ENCODE measurements at regions not wholly inside any gene's neighbourhood (a gene's known extent, or its start where the extent isn't known, plus 50 kb on each side); places are given as distances from the start of the nearest gene placed in this dataset.

GRCh38 chr10:108399465-108399864, 1235.0 kb upstream of the SORCS1 start:
- Mint-ChIP-seq H3K9me3 (no peaks in the 10 kb centered on the region), H3K4me1 (no peaks in the 10 kb centered on the region), H3K27me3 (ENCODE audit: low read depth) (no peaks in the 10 kb centered on the region), H3K36me3 (ENCODE audit: low read depth) (no peaks in the 10 kb centered on the region), H3K4me3 (no peak overlapping the region), H3K27ac (ENCODE audit: unreplicated experiment) (no peak overlapping the region)
- TF ChIP-seq CTCF (conservative IDR thresholded peaks at IDR 0.05) = no peak
- DNase-seq (ENCODE audit: low read depth, low spot score) = no peak

GRCh38 chr10:108393089-108393488, 1228.6 kb upstream of the SORCS1 start:
- peaks cover 2% of the 10 kb centered on the region for H3K9me3 Mint-ChIP-seq
- TF ChIP-seq CTCF (conservative IDR thresholded peaks at IDR 0.05) = no peak
- H3K4me1 Mint-ChIP-seq = peaks cover 5% of the 10 kb centered on the region
- no peaks in the 10 kb centered on the region for H3K27me3 Mint-ChIP-seq (ENCODE audit: low read depth)
- H3K4me3 Mint-ChIP-seq = no peak overlapping the region
- no peak for DNase-seq (ENCODE audit: low read depth, low spot score)
- H3K27ac Mint-ChIP-seq (ENCODE audit: unreplicated experiment) = no peak overlapping the region
- no peaks in the 10 kb centered on the region for H3K36me3 Mint-ChIP-seq (ENCODE audit: low read depth)

GRCh38 chr10:108392286-108392685, 1227.8 kb upstream of the SORCS1 start:
- Mint-ChIP-seq H3K9me3 (peaks cover 2% of the 10 kb centered on the region), H3K4me3 (no peak overlapping the region), H3K27ac (ENCODE audit: unreplicated experiment) (no peak overlapping the region), H3K27me3 (ENCODE audit: low read depth) (no peaks in the 10 kb centered on the region), H3K4me1 (peaks cover 8% of the 10 kb centered on the region), H3K36me3 (ENCODE audit: low read depth) (no peaks in the 10 kb centered on the region)
- no peak for TF ChIP-seq CTCF (conservative IDR thresholded peaks at IDR 0.05)
- no peak for DNase-seq (ENCODE audit: low read depth, low spot score)

- DNase-seq (ENCODE audit: low read depth, low spot score) = no peak
- H3K27ac Mint-ChIP-seq (ENCODE audit: unreplicated experiment) = no peak overlapping the region
- H3K9me3 Mint-ChIP-seq = no peaks in the 10 kb centered on the region
- no peaks in the 10 kb centered on the region for H3K36me3 Mint-ChIP-seq (ENCODE audit: low read depth)
- no peak overlapping the region for H3K4me3 Mint-ChIP-seq
- H3K4me1 Mint-ChIP-seq = peaks cover 8% of the 10 kb centered on the region
- no peaks in the 10 kb centered on the region for H3K27me3 Mint-ChIP-seq (ENCODE audit: low read depth)
- TF ChIP-seq CTCF (conservative IDR thresholded peaks at IDR 0.05) = no peak
Measured at GRCh38 chr10:108388706-108389105, 1224.2 kb upstream of the SORCS1 start.

GRCh38 chr10:108385963-108386362, 1221.5 kb upstream of the SORCS1 start:
- no peaks in the 10 kb centered on the region for H3K27me3 Mint-ChIP-seq (ENCODE audit: low read depth)
- DNase-seq (ENCODE audit: low read depth, low spot score) = no peak
- no peak for TF ChIP-seq CTCF (conservative IDR thresholded peaks at IDR 0.05)
- no peaks in the 10 kb centered on the region for H3K36me3 Mint-ChIP-seq (ENCODE audit: low read depth)
- H3K27ac Mint-ChIP-seq (ENCODE audit: unreplicated experiment) = no peak overlapping the region
- H3K4me1 Mint-ChIP-seq = peaks cover 8% of the 10 kb centered on the region
- no peak overlapping the region for H3K4me3 Mint-ChIP-seq
- H3K9me3 Mint-ChIP-seq = no peaks in the 10 kb centered on the region

GRCh38 chr10:108384378-108384777, 1219.9 kb upstream of the SORCS1 start:
- no peak for DNase-seq (ENCODE audit: low read depth, low spot score)
- no peaks in the 10 kb centered on the region for H3K27me3 Mint-ChIP-seq (ENCODE audit: low read depth)
- no peaks in the 10 kb centered on the region for H3K36me3 Mint-ChIP-seq (ENCODE audit: low read depth)
- no peaks in the 10 kb centered on the region for H3K9me3 Mint-ChIP-seq
- H3K4me3 Mint-ChIP-seq = no peak overlapping the region
- TF ChIP-seq CTCF (conservative IDR thresholded peaks at IDR 0.05) = no peak
- peaks cover 8% of the 10 kb centered on the region for H3K4me1 Mint-ChIP-seq
- H3K27ac Mint-ChIP-seq (ENCODE audit: unreplicated experiment) = no peak overlapping the region

All from neural crest cell (in vitro differentiated cells).